Endothelial cell of umbilical vein (primary cell): ENCODE measurements at regions not wholly inside any gene's neighbourhood (a gene's known extent, or its start where the extent isn't known, plus 50 kb on each side); places are given as distances from the start of the nearest gene placed in this dataset.

ENCODE experiments used
- BruUV-seq: library from RNA; stranded (reverse); fragments of 400-500 nt; replicated peaks from 2 replicates; lab custom pipeline; 2021; lab: Mats Ljungman, UMichigan
- CTCF ChIA-PET: fragments of 300-600, 350-600 bp; sonication (Branson Sonifier 250); formaldehyde crosslinking; loops from one replicate; lab custom pipeline; 2021; ENCODE audit warnings: antibody characterized with exemption, inconsistent platforms; lab: Charles Lee
- POLR2A ChIA-PET: fragments of 300-600, 350-600 bp; sonication (Branson Sonifier 250); formaldehyde crosslinking; loops from one replicate; lab custom pipeline; 2021; ENCODE audit warnings: antibody characterized with exemption, inconsistent platforms; lab: Charles Lee
- DNase-seq: peaks from one replicate; pipeline ENCODE4 v3.0.0-alpha.2; 2011; ENCODE audit warnings: low read depth, low spot score
- FAIRE-seq: peaks from 2 replicates; lab custom pipeline; 2011; peaks lifted over from hg19 to GRCh38; lab: Jason Lieb, UNC
- H2AFZ ChIP-seq: 2 replicates; pipeline ENCODE4 v1.6.0; 2012; ENCODE audit warnings: low read depth, low read length, control low read depth, inconsistent platforms
- H3K27ac ChIP-seq: 2 replicates; pipeline ENCODE4 v1.5.1; 2011; ENCODE audit warnings: low read depth, mild to moderate bottlenecking, control low read depth, low read length, moderate library complexity; ENCODE audit not compliant: insufficient read depth
- H3K27me3 ChIP-seq, 2 experiments: 2 replicates each; pipeline versions ENCODE4 v1.6.0 to v1.6.1; 2011; ENCODE audit warnings: low read length in 2 of 2, mixed read lengths in 1 of 2; ENCODE audit not compliant: control insufficient read depth in 2 of 2, insufficient read depth in 2 of 2
- H3K36me3 ChIP-seq, 2 experiments: 2 replicates in 1 of 2; 3 replicates in 1 of 2; pipeline ENCODE4 v1.5.1; 2011; ENCODE audit warnings: low read length in 2 of 2, mild to moderate bottlenecking in 1 of 2, moderate library complexity in 1 of 2; ENCODE audit not compliant: control insufficient read depth in 2 of 2, insufficient read depth in 2 of 2; ENCODE audit errors: extremely low read depth in 1 of 2
- H3K4me1 ChIP-seq: 3 replicates; pipeline ENCODE4 v1.5.1; 2011; ENCODE audit warnings: mild to moderate bottlenecking, low read length; ENCODE audit not compliant: control insufficient read depth, insufficient read depth; ENCODE audit errors: extremely low read depth
- H3K4me2 ChIP-seq: 2 replicates; pipeline ENCODE4 v1.6.1; 2011; ENCODE audit warnings: low read length, control low read depth, mixed read lengths; ENCODE audit not compliant: insufficient read depth
- H3K4me3 ChIP-seq, 3 experiments: fragments of 200-600 bp in 1 of 3; sonication (generic), shearing (Covaris generic) in 1 of 3; replicated peaks in 1 of 3; 2 replicates each; pipeline ENCODE4 v1.5.1; 2011 to 2016; ENCODE audit warnings: control low read depth in 3 of 3, low read length in 3 of 3, mild to moderate bottlenecking in 2 of 3, inconsistent platforms in 1 of 3, low read depth in 1 of 3, moderate library complexity in 1 of 3; ENCODE audit not compliant: insufficient read depth in 1 of 3
- H3K79me2 ChIP-seq: 2 replicates; pipeline ENCODE4 v1.6.0; 2012; ENCODE audit warnings: low read length, inconsistent platforms; ENCODE audit not compliant: control insufficient read depth, insufficient read depth
- H3K9ac ChIP-seq: replicated peaks from 2 replicates; pipeline ENCODE3; 2011; ENCODE audit warnings: low read length, control low read depth; ENCODE audit not compliant: insufficient read depth; ENCODE audit errors: extremely low read depth
- H3K9me1 ChIP-seq: replicated peaks from 3 replicates; pipeline ENCODE4 v1.6.0; 2011; ENCODE audit warnings: mild to moderate bottlenecking, low read length; ENCODE audit not compliant: control insufficient read depth, insufficient read depth; ENCODE audit errors: extremely low read depth
- H3K9me3 ChIP-seq: replicated peaks from 2 replicates; pipeline ENCODE4 v1.5.1; 2012; ENCODE audit warnings: low read length, inconsistent platforms; ENCODE audit not compliant: control insufficient read depth, insufficient read depth
- H4K20me1 ChIP-seq: replicated peaks from 2 replicates; pipeline ENCODE3; 2011; ENCODE audit warnings: mild to moderate bottlenecking, low read length; ENCODE audit not compliant: control insufficient read depth, insufficient read depth; ENCODE audit errors: extremely low read depth
- CTCF ChIP-seq, 2 donors: IDR thresholded peaks; 1 replicate in 1 of 2; 2 replicates in 1 of 2; pipeline ENCODE4 v1.5.1; 2011; ENCODE audit warnings: low read length in 2 of 2, mild to moderate bottlenecking in 2 of 2, moderate library complexity in 2 of 2, control low read depth in 1 of 2, inconsistent platforms in 1 of 2, low read depth in 1 of 2; ENCODE audit not compliant: insufficient read depth in 1 of 2; ENCODE audit errors: extremely low read depth in 1 of 2
- EZH2 ChIP-seq: IDR thresholded peaks from 2 replicates; pipeline ENCODE4 v1.6.1; 2012; ENCODE audit warnings: borderline replicate concordance, low read depth, mild to moderate bottlenecking, moderate library complexity, low read length, inconsistent platforms; ENCODE audit not compliant: severe bottlenecking
- FOS ChIP-seq: IDR thresholded peaks from 2 replicates; pipeline ENCODE4 v1.6.1; 2011; ENCODE audit warnings: mild to moderate bottlenecking, low read length, moderate library complexity, borderline replicate concordance; ENCODE audit not compliant: insufficient read depth
- GATA2 ChIP-seq: IDR thresholded peaks from 2 replicates; pipeline ENCODE4 v1.7.0; 2011; ENCODE audit warnings: low read depth, mild to moderate bottlenecking, moderate library complexity, mixed read lengths, low read length; ENCODE audit not compliant: insufficient read length, insufficient read depth
- JUN ChIP-seq: IDR thresholded peaks from 2 replicates; pipeline ENCODE4 v1.6.1; 2011; ENCODE audit warnings: borderline replicate concordance, low read depth; ENCODE audit not compliant: insufficient read length, insufficient read depth
- MAX ChIP-seq: IDR thresholded peaks from 2 replicates; pipeline ENCODE4 v1.6.1; 2011; ENCODE audit not compliant: insufficient read depth, insufficient read length
- MYC ChIP-seq: IDR thresholded peaks from one replicate; pipeline ENCODE4 v1.6.1; 2011; ENCODE audit warnings: mild to moderate bottlenecking, low read depth, low read length
- POLR2A ChIP-seq: IDR thresholded peaks from 2 replicates; pipeline ENCODE4 v1.6.1; 2012; ENCODE audit warnings: low read depth, mild to moderate bottlenecking, control low read depth, low read length
- POLR2AphosphoS5 ChIP-seq: IDR thresholded peaks from 2 replicates; pipeline ENCODE4 v1.6.1; 2012; ENCODE audit warnings: low read depth, mild to moderate bottlenecking, control low read depth, low read length, moderate library complexity; ENCODE audit not compliant: insufficient read depth
- dilution Hi-C: fragments of 300-500 bp; cut with MboI; formaldehyde crosslinking; loops from one replicate; pipeline ENCODE4 v1.15.0; 2019; ENCODE audit warnings: low sequenced_read_pairs; ENCODE audit not compliant: extremely low pct_ligation_motif_present
- intact Hi-C: fragments of 100-400 bp; cut with micrococcal nuclease; formaldehyde crosslinking; loops from one replicate; pipeline ENCODE4 v1.10.0; 2022

- Histone ChIP-seq H3K4me1 (no peaks in the 10 kb centered on the region), H3K27me3 (no peaks in the 10 kb centered on the region), H2AFZ (no peak overlapping the region), H3K27ac (no peak overlapping the region), H3K9ac (no peak overlapping the region), H3K36me3 (no peaks in the 10 kb centered on the region), H3K79me2 (no peaks in the 10 kb centered on the region), H3K4me2 (no peak overlapping the region), H3K9me3 (no peaks in the 10 kb centered on the region), H3K9me1 (no peaks in the 10 kb centered on the region), H4K20me1 (no peaks in the 10 kb centered on the region), H3K4me3 (no peak overlapping the region)
- FAIRE-seq (no peak), DNase-seq (no peak)
- intact Hi-C loops = no loop called here
- dilution Hi-C loops = no loop called here
- TF ChIP-seq MYC = no peak
- no peak for TF ChIP-seq GATA2
- TF ChIP-seq JUN = no peak
- TF ChIP-seq POLR2A = no peak
- no peak for TF ChIP-seq EZH2
- no peak for TF ChIP-seq FOS
- TF ChIP-seq POLR2AphosphoS5 = no peak
- TF ChIP-seq MAX = no peak
- no peak for TF ChIP-seq CTCF (IDR thresholded peaks at IDR 0.05; ENCODE audit: extremely low read depth in 1 of 2, insufficient read depth in 1 of 2, low read depth in 1 of 2, low read length in 2 of 2)
- POLR2A ChIA-PET = no interaction called here
- CTCF ChIA-PET = no interaction called here
- BruUV-seq = no TSS peak
These were observed 151.1 kb downstream of the TMEM26 start for GRCh38 chr10:61302124-61302523.
